ENCODE measurements at regions not wholly inside any gene's neighbourhood (a gene's known extent, or its start where the extent isn't known, plus 50 kb on each side); places are given as distances from the start of the nearest gene placed in this dataset.
A peak's percentile ranks its signal among the peaks of the same experiment; 100 is the strongest.

GRCh38 chr10:35898716-35899440 is 256.8 kb upstream of the FZD8 start:
- Histone ChIP-seq H3K4me1 (replicated peaks in 1 of 4; ENCODE audit: control insufficient read depth in 3 of 4, insufficient read depth in 4 of 4, low read length in 3 of 4) (peaks cover 0 to 5% (median 2%) of the 10 kb centered on the region in 4 experiments; a peak in 3 of 7 replicates), H3K9me3 (ENCODE audit: insufficient read depth in 2 of 2, low read depth in 1 of 2, low read length in 1 of 2) (no peaks in the 10 kb centered on the region), H2BK120ac (replicated peaks; ENCODE audit: low read depth, low read length) (no peak overlapping the region), H3K79me2 (ENCODE audit: control insufficient read depth in 1 of 2, insufficient read depth in 2 of 2, low read length in 2 of 2) (no peaks in the 10 kb centered on the region), H3K23me2 (ENCODE audit: low read depth, low read length) (no peaks in the 10 kb centered on the region), H2BK5ac (ENCODE audit: low read depth, low read length) (no peak overlapping the region), H3K4me3 (ENCODE audit: extremely low read depth in 1 of 4, insufficient read depth in 2 of 4, low read depth in 3 of 4, low read length in 4 of 4) (no peak overlapping the region), H3K56ac (replicated peaks; ENCODE audit: insufficient read length, low read depth, low read length) (no peak overlapping the region), H2BK20ac (ENCODE audit: low read length) (no peak overlapping the region), H3K27ac (ENCODE audit: low read depth, low read length) (no peak overlapping the region), H3K14ac (ENCODE audit: insufficient read length) (no peak overlapping the region), H2BK15ac (ENCODE audit: low read length) (no peak overlapping the region), H3K4me2 (ENCODE audit: insufficient read depth in 1 of 2, low read depth in 2 of 2, low read length in 2 of 2) (no peak overlapping the region), H3K23ac (ENCODE audit: insufficient read length) (no peak overlapping the region), H3K18ac (ENCODE audit: extremely low read depth, low read length) (peak overlapping the region; percentile 48; the same call in 1 of the 2 replicates), H3K4ac (replicated peaks; ENCODE audit: insufficient read length, low read depth, low read length) (no peak overlapping the region), H3K36me3 (ENCODE audit: control insufficient read depth in 2 of 4, insufficient read depth in 4 of 4, low read length in 3 of 4) (no peaks in the 10 kb centered on the region), H3K79me1 (ENCODE audit: low read depth, low read length) (no peaks in the 10 kb centered on the region), H4K91ac (replicated peaks; ENCODE audit: insufficient read length, low read length) (no peak overlapping the region), H2BK12ac (ENCODE audit: low read depth, low read length) (no peak overlapping the region), H4K5ac (ENCODE audit: insufficient read length, low read depth, low read length) (no peak overlapping the region), H4K20me1 (replicated peaks in 1 of 2; ENCODE audit: control insufficient read depth in 1 of 2, insufficient read depth in 2 of 2, low read length in 2 of 2) (no peaks in the 10 kb centered on the region), H2AK5ac (ENCODE audit: low read depth, low read length) (no peak overlapping the region), H3K9ac (replicated peaks in 1 of 4; ENCODE audit: extremely low read depth in 1 of 4, low read depth in 3 of 4, low read length in 3 of 4) (no peak overlapping the region), H2AFZ (ENCODE audit: low read length) (no peak overlapping the region), H3K27me3 (replicated peaks in 1 of 4; ENCODE audit: control insufficient read depth in 3 of 4, extremely low read depth in 1 of 4, insufficient read depth in 3 of 4, low read length in 3 of 4) (no peaks in the 10 kb centered on the region), H4K8ac (ENCODE audit: extremely low read depth, insufficient read depth, low read length) (no peak overlapping the region; the same call in 1 of the 2 replicates)
- FAIRE-seq (no peak), DNase-seq (ENCODE audit: low read depth in 1 of 2, low spot score in 2 of 2) (no peak)
- WGBS, 2 experiments (ENCODE audit: extremely low coverage in 1 of 2, insufficient coverage in 1 of 2, insufficient read length in 1 of 2, insufficient replicate concordance in 2 of 2, low coverage in 1 of 2, low lambda C conversion rate in 2 of 2, missing lambda C conversion rate in 1 of 2): 84% methylated on average over 18 of the region's 18 CpGs; no CpG with 5 or more reads in 1 of the 2 experiments
- POLR2A ChIA-PET (ENCODE audit: partially characterized antibody): no interaction called here
- TF ChIP-seq EP300 (IDR thresholded peaks at IDR 0.05; ENCODE audit: borderline replicate concordance in 1 of 2, low read depth in 2 of 2, low read length in 2 of 2) (no peak), CREB1 (IDR thresholded peaks at IDR 0.05) (no peak), CHD1 (IDR thresholded peaks at IDR 0.05; ENCODE audit: low read depth, low read length) (no peak), PHF8 (conservative IDR thresholded peaks at IDR 0.05; ENCODE audit: low read depth, low read length) (no peak), SRF (IDR thresholded peaks at IDR 0.05; ENCODE audit: low read depth, low read length) (no peak)
- CTCF ChIA-PET (ENCODE audit: partially characterized antibody): interaction anchor here (0.8 to 1.5 kb wide), 2 partner anchors 8 to 17 kb away, joined by 3 read pairs; no protein-coding TSS in a partner anchor
